Activated CD8-positive, alpha-beta T cell treated with anti-CD3 and anti-CD28 coated beads for 36 hours (primary cell): ENCODE measurements at regions not wholly inside any gene's neighbourhood (a gene's known extent, or its start where the extent isn't known, plus 50 kb on each side); places are given as distances from the start of the nearest gene placed in this dataset.

Experiments used
- ATAC-seq: fragments of 200-7000 bp; cut with Tn5 transposase; one replicate; pipeline ENCODE4 v1.10.0; 2021; ENCODE audit warnings: mild to moderate bottlenecking, moderate library complexity
- CTCF ChIA-PET: fragments of 350-600 bp; sonication (Branson Sonifier 250); formaldehyde crosslinking; loops from one replicate; lab custom pipeline; 2021; ENCODE audit warnings: antibody characterized with exemption; lab: Charles Lee
- POLR2A ChIA-PET: fragments of 350-600 bp; sonication (Branson Sonifier 250); formaldehyde crosslinking; loops from one replicate; lab custom pipeline; 2021; ENCODE audit warnings: antibody characterized with exemption; lab: Charles Lee
- DNase-seq: peaks from one replicate; pipeline ENCODE4 v3.0.0-alpha.2; 2020
- H3K27ac Mint-ChIP-seq: one replicate; pipeline ENCODE4 v1.8.0; 2021; ENCODE audit warnings: mild to moderate bottlenecking, mixed read lengths
- H3K27me3 Mint-ChIP-seq: one replicate; pipeline ENCODE4 v1.8.0; 2021; ENCODE audit warnings: mixed read lengths
- H3K36me3 Mint-ChIP-seq: one replicate; pipeline ENCODE4 v1.8.0; 2021; ENCODE audit warnings: low read depth, mixed read lengths
- H3K4me1 Mint-ChIP-seq: one replicate; pipeline ENCODE4 v1.8.0; 2021; ENCODE audit warnings: low read depth, mixed read lengths
- H3K4me3 Mint-ChIP-seq: one replicate; pipeline ENCODE4 v1.8.0; 2021; ENCODE audit warnings: mild to moderate bottlenecking, moderate library complexity, mixed read lengths
- H3K9me3 Mint-ChIP-seq: one replicate; pipeline ENCODE4 v1.8.0; 2021; ENCODE audit warnings: mixed read lengths
- CTCF ChIP-seq: fragments of 200-600 bp; IDR thresholded peaks from one replicate; pipeline ENCODE4 v1.8.0; 2022; ENCODE audit warnings: antibody characterized with exemption, mild to moderate bottlenecking
- intact Hi-C: fragments of 100-400 bp; cut with micrococcal nuclease; formaldehyde crosslinking; loops from one replicate; pipeline ENCODE4 v1.10.0; 2022

GRCh38 chr15:98139337-98139736 lies 178.8 kb downstream of the ARRDC4 start:
- no peaks in the 10 kb centered on the region for H3K4me1 Mint-ChIP-seq
- intact Hi-C loops, result no loop called here
- no peak for ATAC-seq
- H3K4me3 Mint-ChIP-seq, result no peak overlapping the region
- ChIA-PET POLR2A (no interaction called here), CTCF (no interaction called here)
- H3K9me3 Mint-ChIP-seq, result no peaks in the 10 kb centered on the region
- H3K36me3 Mint-ChIP-seq, result no peaks in the 10 kb centered on the region
- no peak overlapping the region for H3K27ac Mint-ChIP-seq
- no peak for DNase-seq
- no peaks in the 10 kb centered on the region for H3K27me3 Mint-ChIP-seq
- no peak for TF ChIP-seq CTCF

DNA sequence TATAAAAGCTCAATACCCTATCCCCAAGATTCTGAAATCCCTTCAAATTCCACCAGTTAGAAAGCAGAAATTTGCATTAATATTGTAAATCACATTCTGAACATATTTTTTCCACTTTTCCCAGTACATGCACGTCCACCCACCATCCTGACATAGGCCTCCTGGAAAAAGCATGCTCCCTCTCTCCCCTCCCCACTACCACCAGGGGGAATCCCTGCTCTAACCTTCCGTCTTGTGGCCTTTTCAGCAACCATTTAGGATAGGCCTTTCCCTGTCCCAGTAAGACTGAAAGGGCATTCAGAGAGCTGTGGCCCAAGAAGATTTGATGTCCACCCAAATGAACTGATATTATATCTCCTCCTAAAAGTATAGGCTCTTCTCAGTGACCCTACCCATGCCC lies 182.1 kb downstream of the ARRDC4 start:
- no peaks in the 10 kb centered on the region for H3K9me3 Mint-ChIP-seq
- ATAC-seq, result no peak
- H3K4me3 Mint-ChIP-seq, result no peak overlapping the region
- CTCF ChIA-PET, result no interaction called here
- no peaks in the 10 kb centered on the region for H3K4me1 Mint-ChIP-seq
- intact Hi-C loops, result no loop called here
- no peak for TF ChIP-seq CTCF
- POLR2A ChIA-PET, result no interaction called here
- peaks cover 3% of the 10 kb centered on the region for H3K27me3 Mint-ChIP-seq
- DNase-seq, result no peak
- H3K27ac Mint-ChIP-seq, result no peak overlapping the region
- H3K36me3 Mint-ChIP-seq, result no peaks in the 10 kb centered on the region

GRCh38 chr15:98143116-98143515 lies 182.6 kb downstream of the ARRDC4 start:
- Mint-ChIP-seq H3K9me3 (no peaks in the 10 kb centered on the region), H3K27me3 (peaks cover 3% of the 10 kb centered on the region), H3K4me3 (no peak overlapping the region), H3K27ac (no peak overlapping the region), H3K36me3 (no peaks in the 10 kb centered on the region), H3K4me1 (no peaks in the 10 kb centered on the region)
- TF ChIP-seq CTCF, result no peak
- intact Hi-C loops, result no loop called here
- CTCF ChIA-PET, result no interaction called here
- POLR2A ChIA-PET, result no interaction called here
- DNase-seq (no peak), ATAC-seq (no peak)

GRCh38 chr15:98144388-98144787 lies 183.9 kb downstream of the ARRDC4 start:
- POLR2A ChIA-PET, result no interaction called here
- no peak for DNase-seq

More at GRCh38 chr15:98144388-98144787, 183.9 kb downstream of the ARRDC4 start:
- TF ChIP-seq CTCF, result no peak
- Mint-ChIP-seq H3K4me3 (no peak overlapping the region), H3K27me3 (peaks cover 3% of the 10 kb centered on the region), H3K27ac (no peak overlapping the region), H3K36me3 (no peaks in the 10 kb centered on the region), H3K4me1 (no peaks in the 10 kb centered on the region), H3K9me3 (no peaks in the 10 kb centered on the region)
- CTCF ChIA-PET, result no interaction called here
- ATAC-seq, result no peak
- intact Hi-C loops, result no loop called here
